HG03460 (cell line): ENCODE measurements at regions not wholly inside any gene's neighbourhood (a gene's known extent, or its start where the extent isn't known, plus 50 kb on each side); places are given as distances from the start of the nearest gene placed in this dataset.

Experiments
- ATAC-seq: cut with Tn5 transposase; IDR thresholded peaks from one replicate; pipeline ENCODE4 v1.9.1; 2021; ENCODE audit not compliant: unreplicated experiment

- ATAC-seq: no peak
Measured at GRCh38 chr14:97468220-97468619, 671.0 kb downstream of the VRK1 start.

- no peak for ATAC-seq
Measured at GRCh38 chr14:97477353-97477752, 680.2 kb downstream of the VRK1 start.

- no peak for ATAC-seq
Measured at GRCh38 chr14:97485201-97485600, 688.0 kb downstream of the VRK1 start.

- no peak for ATAC-seq
Measured at GRCh38 chr14:97486601-97487120, 689.5 kb downstream of the VRK1 start.

- no peak for ATAC-seq
Measured at GRCh38 chr14:97489750-97490149, 692.6 kb downstream of the VRK1 start.

GRCh38 chr14:97490521-97491070 lies 693.4 kb downstream of the VRK1 start:
- ATAC-seq: no peak

- no peak for ATAC-seq
Measured at GRCh38 chr14:97491697-97492096, 694.5 kb downstream of the VRK1 start.

- ATAC-seq: no peak
Measured at GRCh38 chr14:97499790-97500481, 702.8 kb downstream of the VRK1 start.

GRCh38 chr14:97506626-97507025 lies 709.4 kb downstream of the VRK1 start:
- no peak for ATAC-seq

GRCh38 chr14:97513891-97514290 lies 716.7 kb downstream of the VRK1 start:
- ATAC-seq: no peak

GRCh38 chr14:97517566-97518234 lies 720.5 kb downstream of the VRK1 start:
- ATAC-seq: no peak

- ATAC-seq: no peak
Measured at GRCh38 chr14:97523936-97524335, 726.8 kb downstream of the VRK1 start.

GRCh38 chr14:97524589-97525319 lies 727.6 kb downstream of the VRK1 start:
- ATAC-seq: no peak

GRCh38 chr14:97527993-97528392 lies 730.8 kb downstream of the VRK1 start:
- ATAC-seq: no peak

- ATAC-seq: no peak
Measured at GRCh38 chr14:97532052-97532451, 734.9 kb downstream of the VRK1 start.

- ATAC-seq: no peak
Measured at GRCh38 chr14:97536421-97536820, 739.2 kb downstream of the VRK1 start.

- no peak for ATAC-seq
Measured at GRCh38 chr14:97538749-97539410, 741.7 kb downstream of the VRK1 start.

GRCh38 chr14:97539411-97539795 lies 742.2 kb downstream of the VRK1 start:
- ATAC-seq: no peak

GRCh38 chr14:97539884-97540283 lies 742.7 kb downstream of the VRK1 start:
- ATAC-seq: no peak

GRCh38 chr14:97543221-97543620 lies 746.0 kb downstream of the VRK1 start:
- ATAC-seq: no peak

GRCh38 chr14:97543816-97544215 lies 746.6 kb downstream of the VRK1 start:
- ATAC-seq: no peak
